HG02981 (cell line): ENCODE measurements at regions not wholly inside any gene's neighbourhood (a gene's known extent, or its start where the extent isn't known, plus 50 kb on each side); places are given as distances from the start of the nearest gene placed in this dataset.

Experiments
- ATAC-seq: cut with Tn5 transposase; IDR thresholded peaks from one replicate; pipeline ENCODE4 v1.9.1; 2021; ENCODE audit warnings: mild to moderate bottlenecking, moderate library complexity; ENCODE audit not compliant: unreplicated experiment

DNA sequence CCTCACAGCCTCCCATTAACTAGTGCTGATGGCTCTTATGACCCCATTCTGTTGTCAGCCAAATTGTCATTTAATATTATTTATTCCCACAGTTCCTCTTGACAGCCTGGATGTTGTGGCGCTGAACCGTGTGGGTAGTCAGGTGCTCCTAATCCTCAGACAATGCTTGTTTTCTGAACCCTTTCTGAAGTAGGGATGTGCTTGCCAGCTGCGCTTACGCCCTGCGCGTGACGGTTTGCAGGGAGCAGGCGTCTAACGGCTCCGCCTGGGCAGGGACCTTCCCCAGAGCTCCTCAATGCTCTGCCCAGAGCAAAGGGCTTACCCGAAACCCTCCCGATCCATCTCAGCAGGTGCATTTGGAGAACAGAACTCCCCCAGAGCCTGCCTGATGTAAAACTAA lies 358.2 kb upstream of the MYT1L start:
- no peak for ATAC-seq

- no peak for ATAC-seq
Measured at GRCh38 chr2:2688254-2688653, 357.2 kb upstream of the MYT1L start.

DNA sequence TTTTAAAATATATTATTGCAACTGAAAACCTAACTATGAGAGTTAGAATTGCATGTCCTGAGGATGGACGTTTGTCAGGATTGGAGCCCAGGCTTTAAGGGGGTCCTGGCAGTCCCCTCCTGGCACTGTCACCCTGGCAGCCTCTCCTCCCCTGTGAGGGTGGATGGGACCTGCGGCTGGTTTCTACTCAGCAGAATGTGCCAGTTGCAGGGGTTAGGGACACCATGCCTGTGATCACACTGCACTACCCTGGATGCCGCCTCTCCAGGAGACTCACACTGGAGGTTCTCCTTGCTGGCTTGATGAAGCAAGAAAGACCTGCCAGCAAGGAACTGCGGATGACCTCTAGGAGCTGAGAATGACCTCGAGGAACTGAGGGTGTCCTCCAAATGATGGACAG lies 356.7 kb upstream of the MYT1L start:
- ATAC-seq, result no peak

DNA sequence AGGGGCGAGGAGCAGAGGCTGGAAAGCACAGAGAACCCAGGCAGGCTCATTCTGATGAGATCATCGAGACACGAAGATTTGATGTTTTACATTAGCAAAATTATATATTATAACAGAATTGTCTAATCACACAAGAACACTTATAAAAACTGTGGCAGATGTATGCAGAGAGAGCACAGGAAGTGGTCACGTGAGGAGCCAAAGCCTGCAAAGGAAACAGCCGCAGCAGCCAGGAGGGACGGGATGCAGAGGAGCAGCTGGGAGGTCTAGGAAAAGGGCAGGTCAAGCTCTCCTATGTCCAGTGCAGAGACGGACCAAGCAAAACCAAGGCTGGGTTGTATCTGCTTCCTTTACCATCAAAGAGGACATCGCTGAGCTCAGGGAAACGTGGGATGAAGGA lies 355.1 kb upstream of the MYT1L start:
- ATAC-seq, result no peak

DNA sequence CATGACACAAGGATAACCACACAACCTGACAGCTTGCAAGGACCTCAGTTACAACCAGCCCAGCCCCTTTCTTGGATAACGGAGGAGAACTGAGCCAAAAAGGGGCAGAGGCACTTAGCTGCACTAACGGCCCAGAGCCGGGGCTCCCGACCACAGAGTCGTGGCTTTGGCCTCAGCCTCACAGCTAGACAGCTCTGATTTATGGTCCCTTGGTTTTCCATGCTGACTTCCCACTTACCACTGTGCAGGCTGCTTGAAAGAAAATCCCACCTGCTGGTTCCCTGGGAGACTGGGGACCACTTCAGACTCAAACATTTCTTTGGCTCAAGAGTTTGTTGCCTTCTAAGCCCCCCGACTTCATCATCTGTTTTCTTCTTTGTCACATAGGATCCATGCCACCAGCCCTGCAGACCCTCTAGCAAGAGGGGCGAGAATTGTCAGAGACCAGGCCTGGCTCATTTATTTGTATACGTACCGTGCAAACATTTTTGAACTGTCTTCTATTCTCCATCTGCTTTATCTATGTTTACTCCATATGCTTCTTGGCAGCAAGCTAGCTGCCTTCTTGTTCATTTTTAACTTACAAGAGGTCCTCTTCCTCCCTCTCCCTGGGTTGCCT lies 352.6 kb upstream of the MYT1L start:
- no peak for ATAC-seq

DNA sequence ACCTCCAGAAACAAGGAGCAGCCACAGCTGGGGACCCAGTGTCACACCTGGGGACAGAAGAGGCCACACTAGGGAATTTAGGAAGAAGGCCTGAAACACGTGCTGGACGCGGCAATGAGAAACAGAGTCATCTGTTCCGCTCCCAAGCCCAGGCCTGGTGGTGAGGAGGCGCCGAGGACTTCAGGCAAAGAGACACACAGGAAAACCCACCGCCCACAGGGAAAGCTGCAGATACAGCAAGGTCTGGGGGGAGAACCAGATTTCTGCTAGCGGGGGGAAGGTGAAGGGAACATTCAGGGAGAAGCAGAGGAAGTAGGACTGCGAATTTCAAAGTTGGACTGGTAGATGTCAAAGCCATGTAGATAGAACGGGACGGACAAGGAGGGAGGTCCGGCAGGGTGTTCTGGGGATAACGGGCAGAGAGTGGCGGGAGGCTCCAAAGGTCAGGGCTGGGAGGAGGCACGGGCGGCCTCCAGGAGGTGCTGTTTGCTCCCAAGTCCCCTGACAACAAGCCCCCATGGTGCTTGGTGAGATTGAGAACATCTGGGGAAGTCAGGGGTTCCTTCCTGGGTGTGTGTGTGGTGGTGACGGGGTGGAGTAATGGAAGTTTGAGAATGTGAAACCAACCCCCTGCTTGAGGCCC lies 351.7 kb upstream of the MYT1L start:
- no peak for ATAC-seq

DNA sequence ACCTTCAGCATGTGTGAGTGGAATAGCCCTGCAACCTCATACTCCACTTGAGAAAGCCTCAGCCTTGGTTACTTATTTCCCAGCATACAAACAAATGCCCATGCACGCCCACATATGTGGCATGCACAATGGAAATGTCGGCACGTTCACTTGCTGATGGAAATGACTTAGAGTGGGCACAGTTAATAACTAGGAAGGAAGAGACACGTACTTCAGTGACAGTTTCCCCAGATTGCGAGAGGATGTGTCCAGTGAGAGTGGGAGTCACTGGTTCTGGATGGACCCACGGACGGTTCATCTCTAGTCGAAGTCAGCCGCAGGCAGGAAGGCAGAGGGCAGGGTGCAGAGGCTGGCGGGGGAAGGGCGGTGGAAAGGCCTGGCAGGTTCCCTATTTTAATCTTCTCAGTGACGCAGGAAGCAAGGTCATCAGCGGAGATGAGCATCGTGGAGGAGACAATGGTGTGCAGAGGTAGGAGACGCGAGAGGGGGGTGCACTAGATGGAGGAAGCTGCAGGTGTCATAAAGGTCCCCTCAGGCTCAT lies 350.7 kb upstream of the MYT1L start:
- ATAC-seq, result no peak

DNA sequence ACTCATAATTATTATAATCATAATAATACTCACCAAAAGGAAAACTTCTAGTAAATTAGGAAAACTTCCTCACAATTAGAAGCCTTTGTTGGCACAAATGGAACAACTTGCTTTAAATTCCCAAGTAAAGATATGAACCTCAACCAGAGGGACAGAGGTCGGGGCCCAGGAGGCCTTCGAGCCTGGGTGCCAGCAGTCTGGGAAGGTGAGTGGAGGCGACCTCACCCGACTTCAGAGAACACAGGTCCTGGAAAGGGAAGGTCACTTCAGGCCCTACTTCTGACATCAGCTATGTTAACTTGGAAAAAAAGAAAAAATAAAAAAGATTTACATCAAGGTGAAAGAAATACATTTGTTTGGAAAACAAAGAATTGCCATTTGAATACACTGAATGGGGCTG lies 350.0 kb upstream of the MYT1L start:
- no peak for ATAC-seq

DNA sequence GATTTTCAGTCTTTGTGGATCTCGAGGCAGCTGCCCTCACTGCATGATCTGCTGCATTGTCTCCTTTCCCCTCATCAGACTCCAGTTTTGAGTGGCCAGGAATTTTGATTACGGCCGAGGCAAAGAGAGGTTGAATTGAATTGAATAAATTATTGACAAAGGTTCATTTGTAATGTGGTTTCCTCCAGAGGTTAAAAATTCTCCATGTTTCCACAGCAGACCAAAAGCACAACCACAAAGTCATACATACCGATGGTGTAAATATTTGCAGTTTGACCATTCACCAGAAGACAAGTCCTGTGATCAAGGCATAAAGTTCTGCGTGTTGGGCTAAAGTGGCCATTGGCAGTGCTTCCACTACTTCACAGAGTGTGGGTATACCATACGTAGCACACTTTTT lies 343.8 kb upstream of the MYT1L start:
- ATAC-seq, result no peak

DNA sequence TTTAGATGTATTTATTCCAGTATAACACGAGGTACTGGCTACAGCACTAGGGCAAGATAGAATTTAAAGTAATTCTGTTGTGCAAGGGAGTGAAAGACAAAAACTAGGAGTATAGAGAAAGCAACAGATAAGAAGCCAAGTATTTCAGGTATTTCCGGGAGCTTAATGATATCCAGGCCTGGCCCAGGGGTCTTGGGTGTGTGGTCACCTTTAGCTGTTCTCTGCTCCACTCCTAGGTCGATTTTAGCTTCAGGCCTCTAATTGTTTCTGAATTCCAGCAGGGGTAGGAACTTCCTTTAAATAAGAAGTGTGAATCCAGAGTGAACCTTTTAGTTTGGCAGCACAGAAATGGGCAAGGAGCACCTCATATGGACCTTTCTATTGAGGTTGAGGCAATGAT lies 342.3 kb upstream of the MYT1L start:
- no peak for ATAC-seq

GRCh38 chr2:2672249-2672648 lies 341.2 kb upstream of the MYT1L start:
- ATAC-seq, result no peak

GRCh38 chr2:2671826-2672225 lies 340.8 kb upstream of the MYT1L start:
- no peak for ATAC-seq

GRCh38 chr2:2669316-2669715 lies 338.2 kb upstream of the MYT1L start:
- ATAC-seq, result no peak

GRCh38 chr2:2668681-2669265 lies 337.7 kb upstream of the MYT1L start:
- ATAC-seq, result no peak

DNA sequence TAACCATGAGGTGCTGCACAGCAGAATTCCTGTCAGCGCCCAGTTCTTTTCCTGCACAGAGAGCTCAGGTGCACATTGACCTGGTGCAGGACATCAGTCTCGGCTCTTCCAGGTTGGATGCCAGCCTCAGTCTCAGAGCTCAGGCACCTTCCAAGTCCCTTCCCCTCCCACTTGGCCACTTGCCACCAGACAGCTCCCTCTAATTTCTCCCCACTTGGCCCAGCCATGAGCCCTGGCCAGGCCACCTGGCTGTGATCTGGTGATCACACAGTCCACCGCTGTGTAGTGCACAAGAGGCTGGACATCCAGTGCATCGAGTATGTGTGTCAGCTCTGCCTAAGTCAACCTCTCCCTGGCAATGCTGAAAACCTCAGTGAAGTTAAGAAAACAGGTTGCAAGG lies 336.6 kb upstream of the MYT1L start:
- ATAC-seq, result no peak

GRCh38 chr2:2665834-2666133 lies 334.7 kb upstream of the MYT1L start:
- ATAC-seq, result no peak

DNA sequence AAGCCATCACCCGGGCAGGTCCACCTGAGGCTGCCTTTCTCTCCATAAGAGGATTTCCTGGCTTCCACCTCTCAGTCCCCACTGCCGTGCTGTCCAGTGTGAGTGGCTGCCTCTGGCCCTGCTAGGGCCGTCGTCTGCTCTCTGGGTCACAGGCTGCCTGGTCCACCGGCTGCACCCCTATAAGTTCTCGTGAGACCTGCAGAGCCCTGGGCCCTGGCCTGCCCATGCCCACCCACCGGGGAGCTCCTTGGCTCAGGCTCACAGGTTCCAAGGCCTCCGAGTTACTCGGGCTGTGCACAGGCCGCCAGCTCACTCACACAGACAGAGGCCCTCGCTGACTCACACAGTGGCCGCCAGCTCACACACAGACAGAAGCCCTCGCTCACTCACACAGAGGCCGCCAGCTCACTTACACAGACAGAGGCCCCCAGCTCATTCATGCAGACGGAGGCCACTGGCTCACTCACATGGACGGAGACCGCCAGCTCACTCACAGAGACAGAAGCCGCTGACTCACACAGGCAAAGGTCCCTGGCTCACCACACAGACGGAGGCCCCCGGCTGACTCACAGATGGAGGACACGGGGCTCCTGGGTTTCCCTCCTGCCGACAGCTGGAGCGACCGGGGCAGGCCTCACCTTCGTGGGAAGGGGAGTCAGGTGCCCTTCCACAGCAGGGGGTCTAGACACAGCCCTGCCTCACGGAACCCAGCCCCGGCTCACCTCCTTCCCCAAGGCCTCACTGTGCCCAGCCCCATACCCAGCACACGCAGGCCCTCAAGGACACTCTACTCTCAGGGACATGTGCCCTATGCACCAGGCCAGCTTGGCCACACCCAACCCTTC lies 334.1 kb upstream of the MYT1L start:
- ATAC-seq, result no peak

DNA sequence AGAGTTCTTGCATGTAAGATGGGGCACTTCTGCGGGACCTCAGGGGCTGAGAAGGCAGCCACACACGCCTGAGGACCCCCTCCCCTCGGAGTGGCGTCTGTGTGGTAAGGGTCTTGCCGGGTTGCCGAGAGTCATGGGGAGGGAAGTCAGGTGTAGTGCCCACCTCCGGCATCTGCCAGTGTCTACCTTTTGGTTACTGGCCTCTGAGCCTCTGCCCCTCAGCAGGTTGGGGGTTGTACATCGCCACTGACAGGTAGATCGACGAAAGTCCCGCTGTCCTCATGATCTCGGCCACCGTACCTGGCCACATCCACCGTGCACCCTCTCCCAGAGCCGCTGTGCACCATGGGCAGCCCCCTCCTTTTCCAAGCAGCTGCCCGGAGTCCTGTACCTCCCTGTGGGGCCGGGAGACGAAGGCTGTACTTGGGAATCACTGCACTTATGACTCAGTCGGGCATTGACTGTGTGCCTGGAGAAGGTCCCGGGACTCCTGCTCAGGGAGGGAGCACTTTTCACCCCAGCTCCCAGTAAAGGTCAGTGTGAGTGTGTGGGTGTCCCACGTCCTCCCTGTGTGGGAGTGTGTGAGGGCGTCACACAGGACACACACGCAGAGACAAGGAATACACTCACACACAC lies 332.4 kb upstream of the MYT1L start:
- ATAC-seq, result no peak

DNA sequence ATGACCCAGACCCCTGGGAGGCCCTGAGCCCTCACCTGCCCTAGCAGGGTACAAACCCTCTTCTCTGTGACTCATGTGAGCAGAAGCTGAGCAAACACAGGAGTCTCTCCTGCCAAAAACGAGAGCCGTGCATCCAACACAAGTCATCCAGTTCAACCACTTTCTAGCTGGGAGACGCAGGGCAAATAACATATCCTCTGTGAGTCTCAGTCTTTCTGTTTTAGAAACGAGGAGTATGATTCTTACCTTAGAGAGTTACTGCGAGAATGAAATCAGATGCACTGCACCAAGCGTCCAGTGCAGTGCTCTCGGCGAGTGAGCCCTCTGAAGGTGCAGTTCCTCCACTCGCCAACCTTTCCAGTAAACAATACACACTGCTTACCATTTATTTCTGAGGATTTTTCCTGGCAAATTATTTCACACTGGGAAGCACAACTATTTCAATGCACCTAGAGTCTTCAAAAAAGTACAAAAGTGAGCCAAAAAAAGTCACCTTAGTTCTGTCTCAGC lies 331.8 kb upstream of the MYT1L start:
- ATAC-seq, result no peak

DNA sequence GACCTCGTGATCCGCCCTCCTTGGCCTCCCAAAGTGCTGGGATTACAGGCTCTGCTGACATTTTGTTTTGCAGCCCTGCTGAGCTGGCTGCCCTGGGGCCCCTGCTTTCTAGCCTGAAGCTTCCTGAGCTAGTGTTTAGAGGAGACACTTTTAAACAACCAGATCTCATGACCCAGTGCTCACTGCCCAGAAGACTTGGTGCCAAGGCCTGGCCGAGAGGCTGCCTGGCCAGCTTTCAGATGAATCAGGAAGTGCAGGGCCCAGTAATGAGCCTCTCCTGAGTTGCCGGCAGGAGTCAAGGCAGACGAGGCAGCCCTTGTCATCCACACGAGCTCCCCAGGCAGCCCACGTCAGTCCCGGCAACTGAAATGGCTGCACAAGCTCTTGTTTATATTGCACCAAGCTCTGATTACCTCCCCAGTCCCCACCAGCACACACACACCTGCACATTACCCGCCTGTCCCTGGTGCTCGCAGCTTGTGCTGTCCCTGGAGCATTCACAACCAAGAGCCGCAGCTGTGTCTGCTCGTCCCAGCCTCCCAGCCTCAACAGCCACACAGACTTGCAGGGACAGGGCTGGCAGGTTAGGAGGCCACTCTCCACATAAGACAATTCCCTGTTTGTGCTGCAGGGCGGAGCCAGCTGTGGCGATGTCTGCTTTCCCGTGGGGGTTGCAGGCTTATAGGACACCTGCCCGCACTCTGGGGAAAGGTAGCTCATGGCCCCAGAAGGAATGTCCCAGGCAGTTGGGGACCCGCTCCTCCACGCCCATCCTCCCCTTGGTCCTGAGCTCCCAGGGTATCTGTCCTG lies 331.2 kb upstream of the MYT1L start:
- ATAC-seq, result no peak
